Stimulated activated CD4-positive, alpha-beta T cell treated with anti-CD3 and anti-CD28 coated beads, Interleukin-15, amount 100 ng/mL, for 48 hours (primary cell): ENCODE measurements at regions not wholly inside any gene's neighbourhood (a gene's known extent, or its start where the extent isn't known, plus 50 kb on each side); places are given as distances from the start of the nearest gene placed in this dataset.

Experiments
- DNase-seq, 2 donors: peaks; one replicate each; pipeline ENCODE4 v3.0.0-alpha.2; 2020; ENCODE audit warnings: low read depth in 2 of 2

GRCh38 chr2:64221935-64222334 is 77.7 kb upstream of the PELI1 start:
- no peak for DNase-seq

GRCh38 chr2:64222351-64222750 is 78.1 kb upstream of the PELI1 start:
- DNase-seq, result no peak

- DNase-seq, result no peak
These were observed 78.8 kb upstream of the PELI1 start for GRCh38 chr2:64223055-64223454.

- no peak for DNase-seq
These were observed 81.3 kb upstream of the PELI1 start for GRCh38 chr2:64225491-64225890.

DNA sequence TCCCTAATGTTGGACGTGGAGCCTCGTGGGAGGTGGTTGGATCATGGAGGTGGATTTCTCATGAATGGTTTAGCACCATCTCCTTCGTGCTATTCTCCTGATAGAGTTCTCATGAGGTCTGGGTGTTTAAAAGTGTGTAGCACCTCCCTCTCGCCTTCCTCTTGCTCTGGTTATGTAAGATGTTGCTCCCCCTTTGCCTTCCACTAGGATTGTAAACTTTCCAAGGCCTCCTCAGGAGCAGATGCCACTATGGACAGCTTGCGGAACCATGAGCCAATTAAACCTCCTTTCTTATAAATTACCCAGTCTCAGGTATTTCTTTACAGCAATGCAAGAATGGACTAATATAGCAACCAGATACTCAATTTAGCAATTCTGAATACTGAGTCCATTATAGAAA is 82.4 kb upstream of the PELI1 start:
- DNase-seq, result no peak

DNA sequence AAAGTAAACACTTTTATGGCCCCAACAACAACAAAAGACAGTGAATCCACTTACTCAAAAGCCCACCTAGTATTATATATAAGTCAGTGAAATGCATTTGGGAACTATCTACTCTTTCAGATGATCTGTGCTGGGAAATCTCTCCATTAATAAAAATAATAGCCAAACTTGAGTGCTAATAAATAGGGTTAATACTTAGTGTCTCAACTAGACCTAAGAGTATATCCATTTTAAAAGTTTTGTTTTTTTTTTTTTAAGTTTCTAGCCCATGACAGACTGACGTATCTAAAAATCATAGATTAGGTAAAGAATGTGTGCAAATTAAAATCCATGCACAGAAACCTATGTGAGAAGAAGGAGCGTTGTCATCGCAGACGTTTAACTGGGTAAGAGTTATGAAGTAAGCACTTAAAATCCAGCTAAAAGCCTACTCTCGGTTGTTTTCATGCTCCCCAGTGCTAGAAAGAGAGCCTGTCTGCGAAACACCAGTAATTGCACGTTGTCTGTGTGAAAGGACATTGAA is 83.4 kb upstream of the PELI1 start:
- no peak for DNase-seq

DNA sequence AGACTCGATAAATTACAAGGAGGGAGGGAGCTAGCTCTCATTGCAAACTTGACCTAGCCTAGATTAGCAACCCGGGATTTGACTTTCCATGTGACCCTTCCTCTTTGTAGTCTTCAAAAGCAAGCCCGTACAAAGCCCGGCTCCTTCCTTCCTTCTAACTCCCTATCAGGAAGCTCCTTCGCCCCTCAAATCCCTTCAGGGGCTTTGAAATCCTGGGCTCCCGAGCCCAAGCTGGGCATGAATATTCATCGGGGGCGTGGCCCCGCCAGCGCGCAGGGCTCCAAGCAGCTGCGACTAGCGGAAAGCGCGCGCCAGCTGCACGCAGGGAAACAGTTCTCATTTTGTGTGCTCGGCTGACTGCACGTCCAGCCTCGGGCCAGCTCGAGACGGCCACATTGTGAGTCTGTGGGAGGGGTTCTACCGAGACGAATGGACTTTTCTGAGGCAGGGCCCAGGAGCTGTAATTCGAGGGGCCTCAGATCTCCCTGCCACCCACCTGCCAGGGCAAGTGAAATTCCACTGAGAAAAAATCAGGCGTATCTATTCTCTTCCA is 84.0 kb upstream of the PELI1 start:
- peak in 1 of 2 donors; percentile 57 for DNase-seq

GRCh38 chr2:64228918-64229317 is 84.7 kb upstream of the PELI1 start:
- DNase-seq, result no peak

GRCh38 chr2:64230540-64230939 is 86.3 kb upstream of the PELI1 start:
- DNase-seq, result no peak

DNA sequence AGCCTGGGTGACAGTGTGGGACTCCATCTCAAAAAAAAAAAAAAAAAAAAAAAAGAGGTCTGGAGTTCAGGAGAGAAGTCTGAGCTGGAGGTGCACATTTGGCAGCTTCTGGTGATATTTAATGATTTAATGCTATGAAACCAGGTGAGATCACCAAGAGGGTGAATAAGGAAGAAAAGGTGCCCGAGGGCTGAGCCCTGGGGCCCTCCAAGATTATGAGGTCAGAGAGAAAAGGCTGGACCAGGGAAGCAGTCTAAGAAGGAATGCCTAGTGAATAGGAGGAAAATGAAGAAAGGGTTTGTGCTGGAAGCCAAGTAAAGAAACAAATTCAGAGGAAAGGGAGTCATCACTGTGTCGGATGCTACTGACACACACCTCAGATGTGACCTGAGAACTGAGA is 88.0 kb upstream of the PELI1 start:
- no peak for DNase-seq

DNA sequence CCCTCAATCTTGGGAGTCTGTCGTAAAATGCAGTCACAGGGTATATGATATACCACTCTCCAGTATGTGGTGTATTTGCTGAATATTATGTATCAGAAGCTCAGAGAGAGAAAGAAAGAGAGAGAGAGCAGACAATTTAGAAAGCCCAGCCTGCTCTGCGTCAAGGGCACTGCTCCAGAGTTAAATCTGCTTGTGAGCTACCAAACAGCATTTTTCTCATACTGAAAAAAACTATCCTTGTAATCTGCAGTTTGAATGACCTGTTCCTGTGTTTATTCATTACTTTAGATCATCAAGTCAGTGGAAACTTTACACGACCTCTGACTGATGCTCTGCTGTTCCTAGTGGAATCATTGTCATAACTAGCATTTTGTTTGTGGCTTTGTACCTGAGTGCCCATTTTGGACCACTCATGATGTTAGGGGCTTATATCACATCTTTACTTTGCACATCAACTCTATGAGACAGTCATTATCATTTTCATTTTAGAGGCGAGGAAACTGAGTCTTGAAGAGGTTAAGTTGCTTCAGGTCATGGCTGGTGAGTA is 89.2 kb upstream of the PELI1 start:
- DNase-seq, result no peak

- no peak for DNase-seq
These were observed 89.9 kb upstream of the PELI1 start for GRCh38 chr2:64234150-64234549.

- DNase-seq, result no peak
These were observed 90.6 kb upstream of the PELI1 start for GRCh38 chr2:64234785-64235184.

DNA sequence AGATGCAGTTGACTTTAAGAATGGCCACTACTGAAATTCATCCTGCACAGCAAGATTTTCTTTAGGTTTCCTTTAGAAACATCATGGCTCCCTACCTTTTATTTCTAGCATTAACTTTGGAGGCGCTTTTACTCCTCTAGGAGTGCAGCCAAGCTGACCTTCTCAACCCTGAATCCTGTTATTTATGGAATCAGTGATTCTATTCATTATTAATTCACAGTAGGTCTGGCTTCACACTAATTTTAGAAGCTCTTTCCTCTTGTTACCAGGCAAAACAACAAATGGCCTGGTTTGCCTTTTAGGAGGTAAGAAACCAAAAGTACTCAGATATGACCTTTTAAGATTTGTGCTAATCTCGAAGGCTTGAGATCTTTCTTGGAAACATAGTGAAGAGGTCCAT is 93.0 kb upstream of the PELI1 start:
- DNase-seq, result no peak

DNA sequence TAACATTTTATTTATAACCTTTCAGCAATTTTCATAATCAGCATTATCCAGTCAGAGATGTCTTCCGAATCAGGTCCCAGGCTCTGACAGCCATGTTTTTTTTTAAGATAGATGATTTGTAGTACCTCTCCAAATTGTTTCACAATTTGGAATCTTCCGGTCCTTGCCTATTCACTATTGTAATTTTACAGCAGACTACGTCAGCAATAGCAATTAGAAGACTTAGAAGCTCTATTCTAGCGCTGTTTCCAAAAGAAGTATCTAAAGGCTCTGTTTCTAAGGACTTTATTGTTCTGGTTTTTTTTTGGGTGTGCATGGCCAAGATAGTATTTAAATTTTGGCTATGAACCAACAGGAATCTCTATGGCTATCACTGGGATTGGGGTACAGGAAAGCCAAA is 94.6 kb upstream of the PELI1 start:
- DNase-seq, result no peak

DNA sequence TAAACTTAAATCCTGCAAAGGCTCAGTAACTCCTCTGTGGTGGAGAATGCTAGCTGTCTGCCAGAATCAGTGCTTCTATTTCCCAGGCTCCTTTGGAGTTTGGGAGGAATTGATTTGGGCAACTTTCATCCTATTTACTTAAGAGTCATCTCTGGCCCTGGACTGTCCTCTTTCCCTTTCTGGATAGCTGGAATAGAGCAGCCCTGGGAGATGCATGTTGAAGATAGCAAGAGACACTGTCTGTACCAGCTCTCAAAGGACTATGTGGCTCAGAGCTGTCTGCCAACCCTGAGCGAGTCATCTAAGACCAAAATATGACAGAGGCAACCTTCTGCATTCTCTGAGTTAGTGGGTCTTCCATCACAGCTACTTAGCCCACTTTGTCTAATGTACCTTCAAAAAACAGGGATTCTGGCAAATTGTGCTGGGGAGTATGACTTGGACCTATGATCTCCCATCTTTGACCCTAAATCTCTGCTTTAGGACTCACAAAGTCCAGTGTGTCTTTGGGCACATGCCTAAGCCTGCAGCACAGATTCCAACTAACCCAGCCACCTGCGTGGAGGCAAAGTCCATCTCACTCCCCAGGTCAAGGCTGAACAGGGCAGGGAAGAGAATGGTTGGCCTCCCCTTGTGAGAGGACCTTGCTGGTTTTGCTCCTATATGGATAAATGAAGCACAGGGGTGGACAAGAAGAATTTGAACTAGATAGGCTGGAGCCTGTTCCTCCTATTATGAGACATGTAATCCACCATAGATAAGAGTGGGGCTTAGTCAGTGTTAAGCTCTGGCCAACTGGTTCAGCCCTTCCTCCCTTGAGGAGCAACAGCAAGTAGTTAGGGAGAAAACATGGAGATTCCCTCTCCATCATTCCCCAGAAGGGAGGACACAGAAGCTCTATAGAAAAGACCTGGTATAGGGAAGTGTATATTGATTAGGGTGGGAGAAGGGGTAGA is 99.1 kb upstream of the PELI1 start:
- DNase-seq, result no peak

- DNase-seq, result no peak
These were observed 99.8 kb upstream of the PELI1 start for GRCh38 chr2:64244037-64244416.

- DNase-seq, result no peak
These were observed 101.4 kb upstream of the PELI1 start for GRCh38 chr2:64245631-64246030.

- no peak for DNase-seq
These were observed 102.7 kb upstream of the PELI1 start for GRCh38 chr2:64246962-64247361.

- DNase-seq, result no peak
These were observed 105.2 kb upstream of the PELI1 start for GRCh38 chr2:64249426-64249825.

- DNase-seq, result no peak
These were observed 105.8 kb upstream of the PELI1 start for GRCh38 chr2:64250063-64250462.

- DNase-seq, result no peak
These were observed 106.7 kb upstream of the PELI1 start for GRCh38 chr2:64250751-64251423.
